HepG2 (cell line): ENCODE measurements at regions not wholly inside any gene's neighbourhood (a gene's known extent, or its start where the extent isn't known, plus 50 kb on each side); places are given as distances from the start of the nearest gene placed in this dataset.

ENCODE experiments used
- CREB1 ChIP-seq, 2 experiments: fragments of 450-650 bp in 1 of 2; IDR thresholded peaks; 2 replicates each; pipeline ENCODE4 v1.6.1; 2016 to 2017; ENCODE audit warnings: control low read depth in 1 of 2, mild to moderate bottlenecking in 1 of 2, missing compliant biosample characterization in 1 of 2, missing genetic modification characterization in 1 of 2
- EED ChIP-seq: sonication (generic); formaldehyde crosslinking; IDR thresholded peaks from 2 replicates; pipeline ENCODE4 v1.5.0; 2020; ENCODE audit warnings: mild to moderate bottlenecking, missing genetic modification reagents
- FOSL2 ChIP-seq: sonication (generic); formaldehyde crosslinking; IDR thresholded peaks from 2 replicates; pipeline ENCODE4 v1.4.0; 2020; ENCODE audit warnings: missing genetic modification reagents
- FOXM1 ChIP-seq: sonication (generic); formaldehyde crosslinking; IDR thresholded peaks from 2 replicates; pipeline ENCODE4 v1.5.0; 2020; ENCODE audit warnings: missing genetic modification reagents
- GPN1 ChIP-seq: sonication (generic); formaldehyde crosslinking; IDR thresholded peaks from 2 replicates; pipeline ENCODE4 v1.5.1; 2020; ENCODE audit warnings: missing genetic modification reagents, borderline replicate concordance
- HBP1 ChIP-seq: IDR thresholded peaks from 2 replicates; pipeline ENCODE4 v1.6.1; 2016; ENCODE audit warnings: low read depth, control low read depth
- HDAC1 ChIP-seq: sonication (generic); formaldehyde crosslinking; IDR thresholded peaks from 2 replicates; pipeline ENCODE4 v1.5.1; 2020; ENCODE audit warnings: mild to moderate bottlenecking, missing genetic modification reagents
- KAT8 ChIP-seq: IDR thresholded peaks from 2 replicates; pipeline ENCODE4 v1.6.1; 2016; ENCODE audit warnings: missing genetic modification reagents, missing compliant biosample characterization
- MBD4 ChIP-seq: IDR thresholded peaks from 2 replicates; pipeline ENCODE4 v1.6.1; 2012; ENCODE audit warnings: low read length, inconsistent platforms, borderline replicate concordance
- POLR2A ChIP-seq, 2 experiments: IDR thresholded peaks; 2 replicates each; pipeline ENCODE4 v1.6.1; 2011; ENCODE audit warnings: low read depth in 2 of 2, low read length in 2 of 2, mild to moderate bottlenecking in 1 of 2, moderate library complexity in 1 of 2; ENCODE audit not compliant: insufficient read depth in 1 of 2
- POLR2G ChIP-seq: fragments of 200-400 bp; formaldehyde crosslinking; IDR thresholded peaks from 2 replicates; pipeline ENCODE4 v1.6.1; 2018; ENCODE audit warnings: mild to moderate bottlenecking, low read depth, low read length, moderate library complexity
- SAP130 ChIP-seq: IDR thresholded peaks from 2 replicates; pipeline ENCODE4 v1.6.1; 2016; ENCODE audit warnings: low read depth
- SNRNP70 ChIP-seq: fragments of 200-400 bp; formaldehyde crosslinking; IDR thresholded peaks from 2 replicates; pipeline ENCODE4 v1.6.1; 2017; ENCODE audit warnings: mild to moderate bottlenecking, low read depth, low read length, moderate library complexity
- ZC3H13 ChIP-seq: sonication (generic); formaldehyde crosslinking; IDR thresholded peaks from 2 replicates; pipeline ENCODE4 v1.8.1; 2023; ENCODE audit warnings: mild to moderate bottlenecking, missing genetic modification reagents, moderate library complexity
- ZFYVE20 ChIP-seq: sonication (generic); formaldehyde crosslinking; IDR thresholded peaks from 2 replicates; pipeline ENCODE4 v1.8.0; 2023; ENCODE audit warnings: low read depth, mild to moderate bottlenecking, moderate library complexity, missing genetic modification reagents, borderline replicate concordance
- ZNF121 ChIP-seq: sonication (generic); formaldehyde crosslinking; IDR thresholded peaks from 2 replicates; pipeline ENCODE4 v1.5.0; 2020; ENCODE audit warnings: mild to moderate bottlenecking, missing genetic modification reagents
- ZNF337 ChIP-seq: sonication (generic); formaldehyde crosslinking; IDR thresholded peaks from 2 replicates; pipeline ENCODE4 v1.5.1; 2020; ENCODE audit warnings: missing genetic modification reagents, low read depth, mild to moderate bottlenecking, borderline replicate concordance
- ZNF577 ChIP-seq: sonication (generic); formaldehyde crosslinking; IDR thresholded peaks from 2 replicates; pipeline ENCODE4 v1.4.0; 2020; ENCODE audit warnings: mild to moderate bottlenecking, low read depth, missing genetic modification reagents, borderline replicate concordance
- ZNF800 ChIP-seq: sonication (generic); formaldehyde crosslinking; IDR thresholded peaks from 2 replicates; pipeline ENCODE4 v1.4.0; 2020; ENCODE audit warnings: missing genetic modification reagents
- TF ChIP-seq, protein P1 (sequence below), 2 experiments: sonication (generic) in 1 of 2; formaldehyde crosslinking in 1 of 2; IDR thresholded peaks; 2 replicates each; pipeline versions ENCODE4 v1.5.1 to v1.6.1; 2011 to 2020; ENCODE audit warnings: borderline replicate concordance in 1 of 2, low read depth in 1 of 2, low read length in 1 of 2, mild to moderate bottlenecking in 1 of 2, missing genetic modification reagents in 1 of 2, moderate library complexity in 1 of 2
- TF ChIP-seq, protein P2 (sequence below): sonication (generic); formaldehyde crosslinking; IDR thresholded peaks from 2 replicates; pipeline ENCODE4 v1.4.0; 2020; ENCODE audit warnings: mild to moderate bottlenecking, missing genetic modification reagents

DNA sequence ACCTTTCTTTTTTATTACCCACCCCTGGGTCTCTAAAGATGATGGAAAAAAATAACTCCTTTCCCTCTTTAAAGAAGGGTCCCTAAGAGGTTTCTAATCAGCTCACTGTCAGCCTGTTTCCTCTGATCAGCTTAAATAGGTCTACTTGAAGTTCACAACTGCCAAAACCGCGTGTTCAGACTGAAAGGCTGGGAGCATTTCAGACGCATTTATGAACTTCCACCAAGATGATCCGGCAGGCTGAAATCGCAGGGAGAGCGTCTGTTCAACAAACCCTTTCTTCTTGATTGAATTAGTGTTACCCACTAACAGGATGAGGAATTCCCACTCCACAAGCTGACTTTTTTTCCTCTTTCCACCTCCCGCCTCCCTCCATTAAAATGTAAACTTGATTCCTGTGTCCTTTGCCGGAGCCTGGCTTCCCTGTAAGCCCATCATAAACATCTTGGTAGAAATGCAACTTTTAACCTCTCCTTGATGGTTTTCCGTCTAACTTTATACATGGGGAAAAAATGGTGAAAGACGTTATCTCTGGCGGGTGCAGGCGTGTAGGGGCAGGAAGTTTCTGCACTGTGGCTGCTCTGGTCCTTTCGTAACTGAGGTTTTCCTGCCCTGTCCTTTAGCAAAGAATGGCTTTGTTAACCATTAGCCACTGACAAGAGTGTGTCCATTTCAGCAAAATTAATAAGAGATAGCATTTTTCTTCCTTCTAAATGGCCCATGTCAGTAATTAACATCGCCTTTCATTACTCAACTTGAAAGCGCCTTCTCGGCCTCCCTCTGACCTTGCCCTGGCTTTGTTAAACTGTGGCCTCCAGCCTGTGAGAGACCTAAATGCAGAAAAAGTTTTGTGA lies 130.7 kb downstream of the BAMBI start (continued):
- TF ChIP-seq, protein P1, sequence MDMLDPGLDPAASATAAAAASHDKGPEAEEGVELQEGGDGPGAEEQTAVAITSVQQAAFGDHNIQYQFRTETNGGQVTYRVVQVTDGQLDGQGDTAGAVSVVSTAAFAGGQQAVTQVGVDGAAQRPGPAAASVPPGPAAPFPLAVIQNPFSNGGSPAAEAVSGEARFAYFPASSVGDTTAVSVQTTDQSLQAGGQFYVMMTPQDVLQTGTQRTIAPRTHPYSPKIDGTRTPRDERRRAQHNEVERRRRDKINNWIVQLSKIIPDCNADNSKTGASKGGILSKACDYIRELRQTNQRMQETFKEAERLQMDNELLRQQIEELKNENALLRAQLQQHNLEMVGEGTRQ (IDR thresholded peaks at IDR 0.05; ENCODE audit: low read depth, low read length) = no peak
- TF ChIP-seq, protein P1 (CRISPR knock-in tag; IDR thresholded peaks at IDR 0.05; ENCODE audit: borderline replicate concordance) = no peak
- TF ChIP-seq POLR2G (peak; percentile 78), POLR2A (IDR thresholded peaks at IDR 0.05; ENCODE audit: insufficient read depth in 1 of 2, low read depth in 2 of 2, low read length in 2 of 2) (peak in 1 of 2 experiments; percentile 41; a peak in 1 of 4 replicates), ZNF337 (CRISPR knock-in tag) (0 out of 2 replicates have a peak, but pooled peaks have one; percentile 59), ZNF800 (CRISPR knock-in tag) (0 out of 2 replicates have a peak, but pooled peaks have one; percentile 29), MBD4 (no peak), ZFYVE20 (CRISPR knock-in tag) (no peak), GPN1 (no peak), HDAC1 (CRISPR knock-in tag) (peak; percentile 21; the same call in 1 of the 2 replicates), HBP1 (CRISPR knock-in tag) (no peak), ZC3H13 (CRISPR knock-in tag) (no peak), FOSL2 (CRISPR knock-in tag) (0 out of 2 replicates have a peak, but pooled peaks have one; percentile 18), CREB1 (IDR thresholded peaks at IDR 0.05) (no peak), CREB1 (CRISPR knock-in tag; IDR thresholded peaks at IDR 0.05) (no peak), FOXM1 (CRISPR knock-in tag) (no peak), EED (CRISPR knock-in tag) (no peak), KAT8 (CRISPR knock-in tag) (peak; percentile 17; the same call in 1 of the 2 replicates), SNRNP70 (no peak), SAP130 (CRISPR knock-in tag) (peak; percentile 57), ZNF121 (CRISPR knock-in tag) (no peak), ZNF577 (CRISPR knock-in tag) (no peak)
- TF ChIP-seq, protein P2, sequence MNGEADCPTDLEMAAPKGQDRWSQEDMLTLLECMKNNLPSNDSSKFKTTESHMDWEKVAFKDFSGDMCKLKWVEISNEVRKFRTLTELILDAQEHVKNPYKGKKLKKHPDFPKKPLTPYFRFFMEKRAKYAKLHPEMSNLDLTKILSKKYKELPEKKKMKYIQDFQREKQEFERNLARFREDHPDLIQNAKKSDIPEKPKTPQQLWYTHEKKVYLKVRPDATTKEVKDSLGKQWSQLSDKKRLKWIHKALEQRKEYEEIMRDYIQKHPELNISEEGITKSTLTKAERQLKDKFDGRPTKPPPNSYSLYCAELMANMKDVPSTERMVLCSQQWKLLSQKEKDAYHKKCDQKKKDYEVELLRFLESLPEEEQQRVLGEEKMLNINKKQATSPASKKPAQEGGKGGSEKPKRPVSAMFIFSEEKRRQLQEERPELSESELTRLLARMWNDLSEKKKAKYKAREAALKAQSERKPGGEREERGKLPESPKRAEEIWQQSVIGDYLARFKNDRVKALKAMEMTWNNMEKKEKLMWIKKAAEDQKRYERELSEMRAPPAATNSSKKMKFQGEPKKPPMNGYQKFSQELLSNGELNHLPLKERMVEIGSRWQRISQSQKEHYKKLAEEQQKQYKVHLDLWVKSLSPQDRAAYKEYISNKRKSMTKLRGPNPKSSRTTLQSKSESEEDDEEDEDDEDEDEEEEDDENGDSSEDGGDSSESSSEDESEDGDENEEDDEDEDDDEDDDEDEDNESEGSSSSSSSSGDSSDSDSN (CRISPR knock-in tag) = peak; percentile 33; the same call in 1 of the 2 replicates
